NCI-H1092 treated with DMSO at 0.1 percent for 48 hours (cell line): ENCODE measurements at regions not wholly inside any gene's neighbourhood (a gene's known extent, or its start where the extent isn't known, plus 50 kb on each side); places are given as distances from the start of the nearest gene placed in this dataset.
"Not testable (repeated sequence)": the region's sequence is repeated elsewhere in the genome, so short reads cannot be mapped to it uniquely, and the experiment has no call there.

Experiments used
- DNase-seq: peaks from one replicate; lab custom pipeline; 2025; lab: John Stamatoyannopoulos, UW

GRCh38 chr12:108423486-108423885, 84.4 kb upstream of the CMKLR1 start:
- no peak for DNase-seq

- DNase-seq = not testable (repeated sequence)
Measured at GRCh38 chr12:108421082-108421481, 82.0 kb upstream of the CMKLR1 start.

- not testable (repeated sequence) for DNase-seq
Measured at GRCh38 chr12:108420421-108420820, 81.3 kb upstream of the CMKLR1 start.

- no peak for DNase-seq
Measured at GRCh38 chr12:108419949-108420348, 80.8 kb upstream of the CMKLR1 start.

GRCh38 chr12:108418164-108418890, 79.2 kb upstream of the CMKLR1 start:
- DNase-seq = no peak

- no peak for DNase-seq
Measured at GRCh38 chr12:108414021-108414420, 74.9 kb upstream of the CMKLR1 start.

- DNase-seq = no peak
Measured at GRCh38 chr12:108410689-108411088, 71.6 kb upstream of the CMKLR1 start.

- DNase-seq = no peak
Measured at GRCh38 chr12:108409481-108409880, 70.4 kb upstream of the CMKLR1 start.

GRCh38 chr12:108403952-108404351, 64.8 kb upstream of the CMKLR1 start:
- no peak for DNase-seq

GRCh38 chr12:108401964-108402363, 62.9 kb upstream of the CMKLR1 start:
- DNase-seq = no peak

- DNase-seq = no peak
Measured at GRCh38 chr12:108400900-108401480, 61.9 kb upstream of the CMKLR1 start.

- DNase-seq = no peak
Measured at GRCh38 chr12:108400481-108400880, 61.4 kb upstream of the CMKLR1 start.

GRCh38 chr12:108400056-108400455, 60.9 kb upstream of the CMKLR1 start:
- DNase-seq = no peak

- no peak for DNase-seq
Measured at GRCh38 chr12:108399514-108399913, 60.4 kb upstream of the CMKLR1 start.

- DNase-seq = no peak
Measured at GRCh38 chr12:108394196-108394595, 55.1 kb upstream of the CMKLR1 start.

- no peak for DNase-seq
Measured at GRCh38 chr12:108392284-108392683, 53.2 kb upstream of the CMKLR1 start.

- DNase-seq = no peak
Measured at GRCh38 chr12:108390495-108391203, 51.5 kb upstream of the CMKLR1 start.

- DNase-seq = no peak
Measured at GRCh38 chr12:108389544-108389943, 50.4 kb upstream of the CMKLR1 start.
